ENCODE measurements at regions not wholly inside any gene's neighbourhood (a gene's known extent, or its start where the extent isn't known, plus 50 kb on each side); places are given as distances from the start of the nearest gene placed in this dataset.

- Histone ChIP-seq H4K91ac (ENCODE audit: insufficient read depth, low read depth, low read length) (no peak overlapping the region), H2AFZ (replicated peaks; ENCODE audit: low read length, poor library complexity) (no peak overlapping the region), H3K56ac (ENCODE audit: extremely low read depth, insufficient read depth, low read length) (no peak overlapping the region), H3K4me2 (ENCODE audit: low read depth, low read length) (no peak overlapping the region), H3K4me1 (ENCODE audit: control insufficient read depth, insufficient read depth, low read length) (peaks cover under 1% of the 10 kb centered on the region; the same call in 1 of the 2 replicates), H3K4ac (ENCODE audit: low read depth, low read length) (no peak overlapping the region), H3K36me3 (ENCODE audit: control insufficient read depth, insufficient read depth, low read length) (no peaks in the 10 kb centered on the region; the same call in 1 of the 2 replicates), H2AK9ac (replicated peaks; ENCODE audit: low read depth, low read length, poor library complexity) (no peak overlapping the region), H4K5ac (ENCODE audit: low read depth, low read length) (no peak overlapping the region), H2BK15ac (ENCODE audit: low read depth, low read length) (no peak overlapping the region), H3K18ac (ENCODE audit: low read depth, low read length) (no peak overlapping the region), H3K27me3 (ENCODE audit: control insufficient read depth, insufficient read depth, low read length) (no peaks in the 10 kb centered on the region), H3K79me1 (ENCODE audit: low read depth in 1 of 2, low read length in 2 of 2) (peaks cover 18 to 28% of the 10 kb centered on the region in 2 experiments), H3K9ac (ENCODE audit: low read depth, low read length) (no peak overlapping the region), H4K20me1 (ENCODE audit: insufficient read depth, low read length) (0 out of 2 replicates have a peak, but pooled peaks cover 4% of the 10 kb centered on the region), H2BK120ac (ENCODE audit: low read depth, low read length) (no peak overlapping the region), H3K9me1 (ENCODE audit: insufficient read depth, low read length) (no peaks in the 10 kb centered on the region), H2AK5ac (ENCODE audit: low read depth, low read length) (no peak overlapping the region), H3K14ac (replicated peaks; ENCODE audit: low read depth, low read length) (no peak overlapping the region), H3K4me3 (ENCODE audit: insufficient read depth, low read depth, low read length) (no peak overlapping the region), H3K27ac (ENCODE audit: insufficient read depth, low read length) (no peak overlapping the region), H2BK5ac (ENCODE audit: low read depth, low read length, poor library complexity, severe bottlenecking) (no peak overlapping the region), H3K9me3 (ENCODE audit: control insufficient read depth, insufficient read depth, low read length) (no peaks in the 10 kb centered on the region), H3K23ac (ENCODE audit: low read depth, low read length) (no peak overlapping the region), H4K8ac (ENCODE audit: low read depth in 2 of 2, low read length in 2 of 2) (no peak overlapping the region), H2BK20ac (ENCODE audit: low read depth, low read length) (no peak overlapping the region)
- no TSS peak for BruUV-seq (replicated peaks)
- ATAC-seq (ENCODE audit: low read depth) (no peak), DNase-seq (no peak)
- dilution Hi-C loops (cut with HindIII; ENCODE audit: low sequenced_read_pairs, unreplicated experiment) (no loop called here), intact Hi-C loops (cut with micrococcal nuclease) (no loop called here), in situ Hi-C loops (cut with MboI; ENCODE audit: low sequenced_read_pairs) (no loop called here)
- ChIA-PET POLR2A (ENCODE audit: unreplicated experiment) (no interaction called here), CTCF (interaction anchor here (0.9 kb wide), 1 partner anchor 12 kb away, joined by 3 read pairs; no protein-coding TSS in a partner anchor)
- no peak for TF ChIP-seq FOS (IDR thresholded peaks at IDR 0.05; ENCODE audit: low read depth, low read length)
Observed at GRCh38 chr14:71560751-71561150, 371.5 kb upstream of the RGS6 start.
